HG03457 (cell line): ENCODE measurements at regions not wholly inside any gene's neighbourhood (a gene's known extent, or its start where the extent isn't known, plus 50 kb on each side); places are given as distances from the start of the nearest gene placed in this dataset.

ENCODE experiments used
- ATAC-seq: cut with Tn5 transposase; IDR thresholded peaks from one replicate; pipeline ENCODE4 v1.9.1; 2021; ENCODE audit warnings: moderate number of reproducible peaks; ENCODE audit not compliant: unreplicated experiment

DNA sequence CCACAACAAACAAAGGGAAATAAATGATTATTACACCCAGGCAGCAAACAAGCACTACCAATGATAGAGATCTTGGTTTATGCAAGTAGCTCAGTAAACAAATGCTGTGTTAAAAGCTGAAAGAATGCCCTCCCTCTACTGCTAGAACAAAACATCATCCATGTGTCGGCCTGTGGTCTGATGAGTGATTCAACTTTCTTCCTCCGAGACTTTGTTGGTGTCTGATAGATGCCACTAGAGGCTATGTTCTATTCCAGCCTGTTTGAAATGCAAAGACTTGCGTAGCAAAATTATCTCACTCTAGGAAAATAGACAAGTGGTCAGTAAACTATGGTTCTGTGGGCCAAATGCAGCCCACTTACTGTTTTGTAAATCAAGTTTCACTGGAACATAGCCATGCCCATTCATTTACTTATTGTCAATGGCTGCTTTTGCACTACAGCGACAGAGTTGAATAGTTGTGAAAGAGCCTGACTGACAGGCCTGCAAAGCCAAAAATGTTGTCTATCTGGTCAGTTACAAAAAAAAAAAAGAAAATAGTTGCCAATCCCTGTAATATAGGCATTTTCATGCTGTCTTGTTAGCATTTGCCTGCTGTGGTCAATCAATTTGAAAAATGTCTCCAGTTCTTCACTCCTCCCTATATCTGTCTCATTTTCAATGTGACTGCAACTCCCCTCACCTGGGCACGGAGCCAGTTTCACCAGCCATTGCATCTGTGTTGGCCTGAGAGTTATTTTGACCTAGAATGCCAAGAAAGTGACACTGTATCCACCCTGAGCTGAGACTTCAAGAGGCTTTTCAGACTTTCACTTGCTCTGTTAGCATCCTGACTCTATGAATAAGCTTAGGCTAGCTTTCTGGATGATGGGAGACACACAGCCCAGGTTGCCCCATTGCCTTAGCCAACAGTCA lies 544.6 kb upstream of the BTBD3 start:
- ATAC-seq: no peak

DNA sequence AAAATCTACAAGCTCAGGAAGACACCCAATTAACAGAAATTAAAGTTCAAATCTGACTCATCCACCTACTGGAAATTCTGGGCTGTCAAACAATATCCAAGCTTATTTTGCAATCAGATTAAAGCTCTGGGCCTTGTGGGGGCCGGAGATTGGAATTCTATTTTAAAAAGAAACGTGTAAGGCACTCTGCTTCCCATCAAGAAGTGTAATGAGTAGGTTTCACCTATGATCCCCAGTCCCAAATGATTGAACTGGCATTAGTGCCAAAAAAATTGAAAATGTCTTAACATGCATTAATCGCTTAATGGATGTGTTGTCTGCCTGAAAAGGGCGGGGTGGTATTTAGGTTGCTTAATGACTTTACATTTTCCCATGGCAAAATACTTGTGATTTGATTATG lies 542.4 kb upstream of the BTBD3 start:
- no peak for ATAC-seq

DNA sequence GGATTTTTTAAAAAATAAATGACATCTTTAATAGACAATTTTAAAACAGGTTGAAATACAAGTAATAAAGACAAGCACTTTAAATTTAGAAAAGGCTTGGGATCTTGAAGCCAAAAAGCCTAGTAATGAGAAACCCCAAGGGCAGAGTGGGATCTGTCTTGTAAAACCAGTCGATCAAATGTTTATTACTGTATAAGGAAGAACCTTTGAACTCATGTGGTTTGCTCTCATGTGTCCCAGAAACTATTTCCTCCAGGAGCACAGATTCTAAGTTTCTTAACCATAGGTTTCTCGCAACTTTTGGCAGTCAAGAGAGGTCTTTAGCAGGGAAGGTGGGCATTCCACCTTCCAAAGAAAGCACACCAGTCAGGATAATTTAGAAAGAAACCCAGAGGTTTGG lies 541.7 kb upstream of the BTBD3 start:
- no peak for ATAC-seq

DNA sequence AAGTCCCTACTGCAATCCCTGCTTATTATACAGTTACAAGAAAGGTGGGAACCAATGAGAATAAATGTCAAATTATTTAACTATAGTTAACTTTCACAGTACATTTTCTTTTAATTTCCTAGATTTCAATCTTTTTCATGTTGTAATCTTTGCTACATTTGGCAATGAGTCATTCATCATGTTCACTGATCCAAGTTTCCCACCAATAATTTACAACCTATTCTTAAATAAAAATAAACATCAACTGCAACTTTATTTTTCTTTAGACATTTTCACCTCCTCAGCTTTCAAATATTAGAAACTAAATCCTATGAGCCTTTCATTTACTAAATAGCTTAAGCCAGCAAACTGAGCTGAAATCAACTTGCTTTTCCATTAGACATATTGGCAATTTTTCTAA lies 541.3 kb upstream of the BTBD3 start:
- ATAC-seq: no peak

DNA sequence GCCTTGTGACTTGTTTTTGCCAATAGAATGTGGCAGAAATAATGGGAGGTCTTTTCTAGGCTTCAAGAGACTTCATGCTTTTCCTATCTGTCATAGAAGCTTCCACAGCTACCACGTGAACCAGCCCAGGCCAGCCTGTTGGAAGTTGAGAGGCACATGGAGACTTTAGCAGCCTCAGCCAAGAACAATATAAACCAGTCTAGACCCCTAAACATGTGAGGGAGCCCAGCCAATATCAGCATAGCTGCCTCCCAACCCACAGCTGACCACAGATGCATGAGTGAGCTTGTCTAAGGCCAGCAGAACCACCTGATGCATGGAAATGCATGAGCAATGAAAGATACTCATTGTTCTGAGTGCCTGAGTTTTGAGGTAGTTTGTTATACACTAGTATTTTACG lies 540.7 kb upstream of the BTBD3 start:
- no peak for ATAC-seq

DNA sequence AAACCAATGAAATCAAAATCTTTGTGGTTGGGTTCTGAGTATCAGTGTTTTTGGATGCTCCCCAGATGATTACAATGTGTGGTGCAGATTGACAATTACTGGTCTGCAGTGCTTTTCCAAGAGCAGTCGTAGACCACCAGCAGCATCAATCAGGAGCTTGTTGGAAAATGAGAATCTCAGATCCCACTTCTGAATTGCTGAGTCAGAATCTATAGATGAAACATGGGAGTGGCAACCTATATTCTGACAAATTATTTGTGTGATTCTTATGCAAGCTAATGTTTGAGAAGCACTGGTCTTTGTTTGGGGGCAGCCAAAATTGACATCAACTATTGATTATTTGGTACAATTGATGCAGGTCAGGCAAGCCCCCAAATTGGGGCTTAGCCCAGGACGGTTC lies 539.9 kb upstream of the BTBD3 start:
- ATAC-seq: no peak

DNA sequence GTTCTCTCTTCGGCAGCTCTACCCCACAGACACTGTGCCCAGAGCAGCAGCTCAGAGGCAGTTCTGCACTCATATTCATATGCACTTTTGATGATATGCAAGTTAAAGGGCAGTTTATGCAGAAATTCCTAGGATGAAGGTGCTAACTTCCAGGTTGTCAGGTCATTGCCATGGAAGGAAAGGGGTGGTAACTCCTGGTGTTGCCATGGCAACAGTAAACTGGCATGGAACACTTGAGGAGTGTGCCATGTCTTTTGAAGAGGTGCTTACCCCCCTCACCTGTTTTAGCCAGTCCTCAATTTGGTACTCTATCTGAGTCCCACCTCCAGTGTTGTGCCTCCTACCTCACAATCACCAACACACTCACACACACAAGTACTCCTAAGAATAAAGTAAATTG lies 539.4 kb upstream of the BTBD3 start:
- ATAC-seq: no peak

DNA sequence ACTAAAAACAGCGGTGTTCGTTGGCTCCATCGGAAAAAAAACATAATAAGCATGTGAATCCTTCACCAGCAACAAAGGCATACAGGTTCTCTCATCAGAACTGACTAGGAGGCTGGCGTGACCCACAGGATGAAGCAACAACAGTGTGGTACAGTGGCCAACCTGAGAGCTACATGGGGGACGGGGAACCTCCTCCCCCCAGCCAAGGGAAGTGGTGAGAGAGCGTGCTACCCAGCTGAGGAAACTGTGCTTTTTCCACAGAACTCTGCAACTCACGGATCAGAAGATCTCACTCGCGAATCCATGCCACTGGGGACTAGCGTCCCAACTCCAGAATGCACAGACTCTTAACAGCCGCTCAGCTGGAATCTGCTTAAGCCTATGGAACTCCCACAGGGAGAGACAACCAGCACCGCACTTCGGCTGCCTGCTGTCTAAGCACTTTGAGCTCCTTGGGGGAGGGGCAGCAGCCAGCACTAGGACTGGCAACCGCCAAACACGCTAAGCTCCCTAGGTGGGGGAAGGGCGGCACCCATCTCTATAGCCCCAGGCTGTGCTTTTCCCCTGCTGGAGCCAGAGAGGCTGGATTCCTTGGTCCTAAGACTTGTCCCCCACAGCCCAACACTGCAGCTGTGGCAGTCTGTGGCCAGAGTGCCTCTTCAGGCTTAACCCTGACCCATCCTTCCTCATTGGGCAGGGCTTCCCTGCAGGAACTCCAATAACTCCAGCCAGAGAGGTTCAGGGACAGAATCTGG lies 538.3 kb upstream of the BTBD3 start:
- ATAC-seq: no peak

DNA sequence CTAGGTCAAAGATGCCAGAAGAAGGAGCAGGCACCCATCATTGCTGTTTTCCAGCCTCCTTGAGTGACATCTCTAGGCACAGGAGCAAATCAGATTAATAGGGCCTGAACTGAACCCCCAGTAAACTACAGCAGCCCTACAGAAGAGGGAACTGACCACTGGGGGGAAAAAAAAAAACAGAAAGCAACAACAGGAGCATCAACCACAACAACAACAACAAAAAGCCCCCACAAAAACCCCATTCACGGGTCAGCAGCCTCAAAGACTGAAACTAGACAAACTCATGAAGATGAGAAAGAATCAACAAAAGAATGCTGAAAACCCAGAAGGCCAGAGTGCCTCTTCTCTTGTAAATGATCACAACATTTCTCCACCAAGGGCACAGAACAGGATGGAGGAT lies 537.4 kb upstream of the BTBD3 start:
- ATAC-seq: no peak

DNA sequence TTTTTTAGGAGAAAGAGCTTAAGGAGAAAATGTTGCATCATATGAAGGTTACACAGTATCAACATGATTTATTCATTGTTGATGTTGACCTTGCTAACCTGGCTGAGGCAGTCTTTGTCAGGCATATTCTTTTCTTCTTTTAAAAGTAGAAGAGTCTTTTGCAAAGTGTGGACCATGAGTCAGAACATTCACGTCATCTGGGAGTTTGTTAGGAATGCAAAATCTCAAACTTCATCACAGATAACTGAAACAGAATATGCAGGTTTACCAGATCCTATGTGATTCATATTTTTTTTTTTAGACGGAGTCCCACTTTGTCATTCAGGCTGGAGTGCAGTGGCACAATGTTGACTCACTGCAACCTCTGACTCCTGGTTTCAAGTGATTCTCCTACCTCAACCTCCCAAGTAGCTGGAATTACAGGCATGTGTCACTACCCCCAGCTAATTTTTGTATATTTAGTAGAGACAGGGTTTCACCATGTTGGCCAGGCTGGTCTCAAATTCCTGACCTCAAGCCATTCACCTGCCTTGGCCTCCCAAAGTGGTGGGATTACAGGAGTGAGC lies 530.4 kb upstream of the BTBD3 start:
- no peak for ATAC-seq

DNA sequence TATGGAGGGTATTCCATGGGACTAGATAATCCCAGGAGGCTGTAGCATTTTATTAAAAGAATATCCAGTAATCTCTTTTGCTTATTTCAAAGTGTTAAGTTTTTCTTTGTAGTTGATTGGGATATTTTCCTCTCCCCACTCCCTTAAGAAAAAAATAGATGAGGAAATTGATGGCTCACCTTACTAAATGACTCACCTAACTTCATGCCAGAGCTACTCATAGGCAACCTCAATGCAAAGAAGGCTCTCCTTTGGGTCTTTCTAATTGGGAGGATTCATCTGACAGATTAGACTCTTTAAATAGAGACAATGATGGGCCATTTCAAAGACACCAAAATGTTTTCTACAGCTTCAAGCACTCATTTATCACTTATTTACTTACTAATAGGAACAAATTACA lies 528.5 kb upstream of the BTBD3 start:
- ATAC-seq: no peak

DNA sequence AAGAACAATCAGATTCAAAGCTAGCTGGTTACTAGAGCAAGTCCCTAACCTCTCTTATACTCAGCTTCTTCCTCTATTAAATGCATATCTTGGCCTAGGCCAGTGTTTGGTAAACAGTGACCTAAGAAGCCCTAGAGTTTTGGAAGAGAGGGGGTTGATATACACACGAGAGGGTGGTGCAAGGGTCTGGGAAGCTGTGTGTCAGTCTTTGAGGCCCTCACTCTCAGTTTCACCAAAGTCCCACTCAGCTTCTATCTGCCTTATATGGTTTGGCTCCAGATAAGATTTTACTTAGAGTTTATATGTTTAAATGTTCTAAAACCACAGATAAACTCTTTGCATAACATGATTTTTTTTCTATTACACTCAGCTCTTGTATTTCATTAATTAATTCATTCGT lies 526.1 kb upstream of the BTBD3 start:
- no peak for ATAC-seq

DNA sequence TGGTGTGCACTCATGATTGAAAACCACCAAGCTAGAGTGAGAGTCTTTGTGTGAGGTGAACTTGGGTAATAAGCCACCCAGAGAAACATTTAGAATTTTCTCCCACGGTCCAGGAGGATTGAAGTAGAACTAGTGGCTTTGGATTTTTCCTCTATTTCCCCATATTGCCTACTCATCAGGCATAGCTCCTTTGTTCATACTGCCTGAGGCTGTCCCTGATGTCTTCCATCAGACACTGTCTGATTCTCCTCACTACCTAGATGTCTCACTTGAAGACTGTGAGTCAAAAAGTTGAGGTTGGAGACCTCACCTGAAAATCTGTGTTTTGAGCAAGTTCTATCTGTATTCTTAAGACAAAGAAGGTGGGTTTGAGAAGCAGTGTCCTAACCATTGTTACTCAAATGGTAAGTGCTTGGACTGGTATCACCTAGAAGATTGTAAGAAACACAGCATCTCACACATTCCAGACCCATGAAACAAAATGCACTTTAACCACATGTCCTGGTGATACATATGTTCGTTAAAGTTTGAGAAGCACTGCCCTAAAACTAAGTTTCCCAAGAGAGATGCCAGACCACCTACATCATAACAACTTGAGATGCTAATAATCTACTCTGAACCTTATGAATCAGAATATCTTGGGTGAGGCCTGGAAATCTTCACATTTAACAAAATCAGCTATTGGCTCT lies 523.4 kb upstream of the BTBD3 start:
- no peak for ATAC-seq

GRCh38 chr20:11395581-11395980 lies 522.1 kb upstream of the BTBD3 start:
- no peak for ATAC-seq

- ATAC-seq: no peak
These were observed 515.7 kb upstream of the BTBD3 start for GRCh38 chr20:11401988-11402387.

DNA sequence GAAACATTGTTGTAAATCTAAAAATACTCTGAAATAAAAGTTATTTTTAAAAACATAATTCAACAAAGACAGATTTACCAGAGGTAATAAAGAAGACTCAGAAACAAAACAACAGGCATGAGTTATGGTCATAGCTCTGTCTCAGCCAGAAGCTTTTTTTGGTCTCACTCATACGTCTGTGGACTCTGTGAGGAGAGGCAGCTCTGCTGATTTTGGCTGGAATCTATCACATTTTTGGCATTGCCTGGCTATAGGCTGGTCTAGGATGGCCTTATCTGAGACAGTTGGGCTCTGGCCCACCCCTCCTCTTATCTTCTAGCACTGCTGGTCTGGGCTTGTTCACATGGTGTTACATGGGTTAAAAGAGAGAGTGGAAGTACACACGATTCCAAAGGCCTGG lies 514.0 kb upstream of the BTBD3 start:
- no peak for ATAC-seq

- no peak for ATAC-seq
These were observed 510.8 kb upstream of the BTBD3 start for GRCh38 chr20:11406877-11407276.

- no peak for ATAC-seq
These were observed 508.1 kb upstream of the BTBD3 start for GRCh38 chr20:11409561-11409960.

- ATAC-seq: no peak
These were observed 505.9 kb upstream of the BTBD3 start for GRCh38 chr20:11411765-11412164.

- no peak for ATAC-seq
These were observed 490.7 kb upstream of the BTBD3 start for GRCh38 chr20:11426948-11427347.

GRCh38 chr20:11429168-11429567 lies 488.5 kb upstream of the BTBD3 start:
- no peak for ATAC-seq
